IMR-90 (cell line): ENCODE measurements at regions not wholly inside any gene's neighbourhood (a gene's known extent, or its start where the extent isn't known, plus 50 kb on each side); places are given as distances from the start of the nearest gene placed in this dataset.

Experiments
- BHLHE40 ChIP-seq: fragments of 150-350 bp; IDR thresholded peaks from 2 replicates; pipeline ENCODE4 v1.6.1; 2016; ENCODE audit warnings: mild to moderate bottlenecking, low read depth, low read length
- CEBPB ChIP-seq: IDR thresholded peaks from 2 replicates; pipeline ENCODE4 v1.6.1; 2012; ENCODE audit warnings: low read depth, low read length, improper control_type of control experiment
- FOS ChIP-seq: fragments of 150-350 bp; IDR thresholded peaks from 2 replicates; pipeline ENCODE4 v1.6.1; 2016; ENCODE audit warnings: low read depth, low read length
- MAFK ChIP-seq: IDR thresholded peaks from 2 replicates; pipeline ENCODE4 v1.6.1; 2012; ENCODE audit warnings: low read depth, low read length, improper control_type of control experiment
- MAZ ChIP-seq: IDR thresholded peaks from 2 replicates; pipeline ENCODE4 v1.6.1; 2012; ENCODE audit warnings: low read depth, mild to moderate bottlenecking, low read length, improper control_type of control experiment, moderate library complexity, borderline replicate concordance
- MXI1 ChIP-seq: IDR thresholded peaks from 2 replicates; pipeline ENCODE4 v1.6.1; 2012; ENCODE audit warnings: low read depth, mild to moderate bottlenecking, low read length, moderate library complexity, borderline replicate concordance
- POLR2A ChIP-seq: IDR thresholded peaks from 2 replicates; pipeline ENCODE4 v1.6.1; 2012; ENCODE audit warnings: mild to moderate bottlenecking, low read depth, low read length
- RAD21 ChIP-seq: IDR thresholded peaks from 2 replicates; pipeline ENCODE4 v1.6.1; 2012; ENCODE audit warnings: low read length, improper control_type of control experiment
- RCOR1 ChIP-seq: IDR thresholded peaks from 2 replicates; pipeline ENCODE4 v1.6.1; 2012; ENCODE audit warnings: mild to moderate bottlenecking, low read length, improper control_type of control experiment; ENCODE audit not compliant: insufficient replicate concordance
- RFX5 ChIP-seq: IDR thresholded peaks from 2 replicates; pipeline ENCODE4 v1.8.0; 2012; ENCODE audit warnings: low read depth, mild to moderate bottlenecking, low read length, moderate library complexity
- SMC3 ChIP-seq: fragments of 150-350 bp; IDR thresholded peaks from 2 replicates; pipeline ENCODE4 v1.6.1; 2016; ENCODE audit warnings: low read depth, mild to moderate bottlenecking, antibody characterized with exemption, low read length, moderate library complexity
- TF ChIP-seq, protein P1 (sequence below): conservative IDR thresholded peaks from 2 replicates; pipeline ENCODE4 v1.5.1; 2012; ENCODE audit warnings: mild to moderate bottlenecking, low read depth, low read length, improper control_type of control experiment
- TF ChIP-seq, protein P2 (sequence below): fragments of 150-350 bp; IDR thresholded peaks from 2 replicates; pipeline ENCODE4 v1.6.1; 2016; ENCODE audit warnings: low read depth, mild to moderate bottlenecking, low read length, moderate library complexity, borderline replicate concordance
- TF ChIP-seq, protein P3 (sequence below): fragments of 150-350 bp; IDR thresholded peaks from 2 replicates; pipeline ENCODE4 v1.6.1; 2017; ENCODE audit warnings: mild to moderate bottlenecking, antibody characterized with exemption, low read length, low read depth

DNA sequence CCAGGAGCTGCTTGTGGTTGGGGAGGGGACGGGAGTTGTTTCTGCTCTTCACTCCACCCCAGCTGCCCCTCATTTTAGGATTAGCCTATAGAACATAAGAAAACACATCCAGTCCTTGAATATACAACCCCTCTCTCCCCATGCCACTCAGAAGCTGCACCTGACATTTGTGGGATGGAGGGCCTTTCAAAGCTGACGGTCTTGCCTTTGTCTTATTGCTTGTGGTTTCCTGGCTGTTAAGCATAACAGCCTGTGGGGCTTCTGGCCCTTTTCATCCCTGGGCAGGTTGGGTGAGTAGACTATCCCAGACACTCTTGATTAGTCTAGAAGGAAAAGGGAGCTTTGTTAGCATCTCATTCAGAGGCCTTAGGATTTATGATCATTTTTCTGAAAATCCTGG, 407.6 kb upstream of the BOD1L1 start:
- TF ChIP-seq, protein P1, sequence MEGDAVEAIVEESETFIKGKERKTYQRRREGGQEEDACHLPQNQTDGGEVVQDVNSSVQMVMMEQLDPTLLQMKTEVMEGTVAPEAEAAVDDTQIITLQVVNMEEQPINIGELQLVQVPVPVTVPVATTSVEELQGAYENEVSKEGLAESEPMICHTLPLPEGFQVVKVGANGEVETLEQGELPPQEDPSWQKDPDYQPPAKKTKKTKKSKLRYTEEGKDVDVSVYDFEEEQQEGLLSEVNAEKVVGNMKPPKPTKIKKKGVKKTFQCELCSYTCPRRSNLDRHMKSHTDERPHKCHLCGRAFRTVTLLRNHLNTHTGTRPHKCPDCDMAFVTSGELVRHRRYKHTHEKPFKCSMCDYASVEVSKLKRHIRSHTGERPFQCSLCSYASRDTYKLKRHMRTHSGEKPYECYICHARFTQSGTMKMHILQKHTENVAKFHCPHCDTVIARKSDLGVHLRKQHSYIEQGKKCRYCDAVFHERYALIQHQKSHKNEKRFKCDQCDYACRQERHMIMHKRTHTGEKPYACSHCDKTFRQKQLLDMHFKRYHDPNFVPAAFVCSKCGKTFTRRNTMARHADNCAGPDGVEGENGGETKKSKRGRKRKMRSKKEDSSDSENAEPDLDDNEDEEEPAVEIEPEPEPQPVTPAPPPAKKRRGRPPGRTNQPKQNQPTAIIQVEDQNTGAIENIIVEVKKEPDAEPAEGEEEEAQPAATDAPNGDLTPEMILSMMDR, result no peak
- TF ChIP-seq, protein P2, sequence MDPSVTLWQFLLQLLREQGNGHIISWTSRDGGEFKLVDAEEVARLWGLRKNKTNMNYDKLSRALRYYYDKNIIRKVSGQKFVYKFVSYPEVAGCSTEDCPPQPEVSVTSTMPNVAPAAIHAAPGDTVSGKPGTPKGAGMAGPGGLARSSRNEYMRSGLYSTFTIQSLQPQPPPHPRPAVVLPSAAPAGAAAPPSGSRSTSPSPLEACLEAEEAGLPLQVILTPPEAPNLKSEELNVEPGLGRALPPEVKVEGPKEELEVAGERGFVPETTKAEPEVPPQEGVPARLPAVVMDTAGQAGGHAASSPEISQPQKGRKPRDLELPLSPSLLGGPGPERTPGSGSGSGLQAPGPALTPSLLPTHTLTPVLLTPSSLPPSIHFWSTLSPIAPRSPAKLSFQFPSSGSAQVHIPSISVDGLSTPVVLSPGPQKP, result no peak
- TF ChIP-seq POLR2A (no peak), CEBPB (no peak), SMC3 (no peak), MXI1 (no peak), RFX5 (no peak), BHLHE40 (no peak), RCOR1 (no peak), MAFK (no peak), RAD21 (no peak), MAZ (no peak), FOS (no peak)
- TF ChIP-seq, protein P3, sequence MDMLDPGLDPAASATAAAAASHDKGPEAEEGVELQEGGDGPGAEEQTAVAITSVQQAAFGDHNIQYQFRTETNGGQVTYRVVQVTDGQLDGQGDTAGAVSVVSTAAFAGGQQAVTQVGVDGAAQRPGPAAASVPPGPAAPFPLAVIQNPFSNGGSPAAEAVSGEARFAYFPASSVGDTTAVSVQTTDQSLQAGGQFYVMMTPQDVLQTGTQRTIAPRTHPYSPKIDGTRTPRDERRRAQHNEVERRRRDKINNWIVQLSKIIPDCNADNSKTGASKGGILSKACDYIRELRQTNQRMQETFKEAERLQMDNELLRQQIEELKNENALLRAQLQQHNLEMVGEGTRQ, result no peak
